GM19395 (cell line): ENCODE measurements at regions not wholly inside any gene's neighbourhood (a gene's known extent, or its start where the extent isn't known, plus 50 kb on each side); places are given as distances from the start of the nearest gene placed in this dataset.

Experiments
- ATAC-seq: cut with Tn5 transposase; IDR thresholded peaks from one replicate; pipeline ENCODE4 v1.9.1; 2021; ENCODE audit warnings: mild to moderate bottlenecking, moderate library complexity; ENCODE audit not compliant: unreplicated experiment

GRCh38 chr15:99507504-99508310 lies 58.1 kb upstream of the MEF2A start:
- peak; percentile 27 for ATAC-seq

- ATAC-seq: no peak
These were observed 57.5 kb upstream of the MEF2A start for GRCh38 chr15:99508311-99508645.

DNA sequence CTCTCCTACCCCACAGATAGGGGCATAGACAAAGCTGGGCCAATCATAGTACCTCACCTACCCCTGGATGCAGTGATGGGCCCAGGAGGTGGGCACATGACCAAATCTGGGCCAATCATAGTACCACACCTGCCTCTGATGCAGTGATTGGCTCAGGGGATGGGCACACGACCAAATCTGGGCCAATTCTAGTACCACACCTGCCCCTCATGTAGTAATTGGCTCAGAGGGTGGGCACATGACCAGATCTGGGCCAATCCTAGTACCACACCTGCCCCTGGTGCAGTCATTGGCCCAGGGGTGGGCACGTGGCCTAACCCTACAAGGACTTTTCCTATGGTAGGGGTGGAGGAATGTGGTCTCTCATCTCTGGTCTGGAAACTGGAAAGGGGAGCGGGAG lies 56.9 kb upstream of the MEF2A start:
- ATAC-seq: no peak

GRCh38 chr15:99509686-99510461 lies 55.9 kb upstream of the MEF2A start:
- no peak for ATAC-seq

DNA sequence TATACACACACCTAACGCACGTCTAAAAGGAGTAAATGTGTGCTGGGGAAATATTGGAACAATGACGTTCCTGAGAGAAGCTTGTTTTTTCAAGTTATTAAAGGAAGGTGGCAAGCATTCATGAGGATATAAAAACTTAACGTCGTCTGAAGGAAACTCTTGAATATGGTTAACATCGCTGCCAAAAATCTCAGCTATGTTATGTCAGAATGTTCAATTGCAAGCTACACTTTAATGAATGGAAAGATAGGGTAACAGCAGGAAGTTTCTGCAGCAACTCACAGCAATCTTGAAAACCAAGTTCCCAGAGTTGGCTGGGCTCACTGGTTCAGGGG lies 54.3 kb upstream of the MEF2A start:
- no peak for ATAC-seq

DNA sequence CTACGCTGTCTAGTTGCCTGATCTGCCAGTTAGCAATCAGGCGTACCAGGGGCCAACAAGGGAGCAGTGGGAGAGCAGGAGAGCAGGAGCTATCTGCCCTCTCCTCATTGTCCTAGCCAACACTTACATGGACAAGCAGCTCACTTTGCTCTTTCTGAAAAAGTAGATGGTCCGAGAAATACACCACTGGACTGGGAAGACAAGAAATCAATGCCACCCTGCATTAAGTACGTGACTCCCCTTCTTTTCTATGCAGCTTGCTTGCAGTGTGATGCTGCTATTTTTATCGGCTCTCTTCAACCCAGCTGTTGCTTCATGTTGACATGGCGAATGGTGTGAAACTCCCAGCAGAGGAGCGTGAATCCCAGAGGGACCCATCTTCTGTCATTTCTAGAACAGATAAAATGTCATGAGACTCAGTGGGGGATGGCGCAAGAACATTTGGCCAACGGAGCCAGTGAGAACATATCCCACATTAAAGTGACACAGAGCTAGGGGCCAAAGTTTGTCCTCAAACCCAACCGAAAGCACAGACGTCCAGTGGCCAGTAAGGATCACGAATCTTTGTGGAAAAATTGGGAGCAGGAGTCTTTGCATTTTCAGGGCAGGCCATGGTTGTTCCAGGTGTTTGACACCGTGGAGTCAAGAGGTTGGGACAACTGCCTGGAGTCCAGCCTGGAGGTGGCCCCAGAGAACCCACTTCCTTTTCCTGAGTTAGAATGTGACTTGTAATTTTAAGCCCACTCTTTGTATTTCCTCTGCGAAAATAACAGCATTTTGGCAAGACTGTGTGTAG lies 53.7 kb upstream of the MEF2A start:
- ATAC-seq: peak; percentile 69

GRCh38 chr15:99514306-99514705 lies 51.5 kb upstream of the MEF2A start:
- no peak for ATAC-seq
